GM12878 (cell line): ENCODE measurements at regions not wholly inside any gene's neighbourhood (a gene's known extent, or its start where the extent isn't known, plus 50 kb on each side); places are given as distances from the start of the nearest gene placed in this dataset.

Experiments used
- ATAC-seq: fragments of 200-7000 bp; cut with Tn5 transposase; 3 replicates; pipeline ENCODE4 v1.9.1; 2020; ENCODE audit warnings: mild to moderate bottlenecking, moderate library complexity
- BruUV-seq: library from RNA; stranded (reverse); fragments of 400-500 nt; replicated peaks from 2 replicates; lab custom pipeline; 2021; lab: Mats Ljungman, UMichigan
- CTCF ChIA-PET: fragments of 300-600 bp; sonication (Branson Sonifier 250); formaldehyde crosslinking; extraction: SDS; loops from one replicate; lab custom pipeline; 2021; ENCODE audit warnings: inconsistent platforms; lab: Yijun Ruan, JAX
- POLR2A ChIA-PET: fragments of 350-600 bp; formaldehyde crosslinking; extraction: SDS; loops from one replicate; lab custom pipeline; 2021; ENCODE audit warnings: inconsistent platforms; lab: Charles Lee
- RAD21 ChIA-PET: fragments of 300-600 bp; sonication (Branson Sonifier 250); formaldehyde crosslinking; loops from one replicate; lab custom pipeline; 2023; ENCODE audit warnings: antibody characterized with exemption; ENCODE audit not compliant: unreplicated experiment; lab: Charles Lee
- SMC1A ChIA-PET: fragments of 300-600 bp; sonication (Branson Sonifier 250); formaldehyde crosslinking; loops from one replicate; lab custom pipeline; 2023; ENCODE audit not compliant: unreplicated experiment, uncharacterized antibody; lab: Charles Lee
- DNase-seq: peaks from one replicate; pipeline ENCODE4 v3.0.0-alpha.2; 2011; ENCODE audit warnings: low read depth, low spot score
- FAIRE-seq: peaks from 3 replicates; lab custom pipeline; 2011; peaks lifted over from hg19 to GRCh38; lab: Jason Lieb, UNC
- H2AFZ ChIP-seq: 2 replicates; pipeline ENCODE4 v1.6.0; 2011; ENCODE audit warnings: low read depth, low read length, control low read depth; ENCODE audit not compliant: control insufficient read depth
- H3K27ac ChIP-seq: 2 replicates; pipeline ENCODE4 v1.5.1; 2011; ENCODE audit warnings: control low read depth; ENCODE audit not compliant: control insufficient read depth, insufficient read depth
- H3K27me3 ChIP-seq, 2 experiments: replicated peaks in 1 of 2; 2 replicates each; pipeline versions ENCODE4 v1.6.0 to v1.6.1; 2011; ENCODE audit warnings: low read length in 1 of 2; ENCODE audit not compliant: control insufficient read depth in 2 of 2, insufficient read depth in 2 of 2
- H3K36me3 ChIP-seq, 2 experiments: 2 replicates each; pipeline ENCODE4 v1.5.1; 2011; ENCODE audit warnings: low read length in 1 of 2; ENCODE audit not compliant: control insufficient read depth in 2 of 2, insufficient read depth in 2 of 2
- H3K4me1 ChIP-seq: 2 replicates; pipeline ENCODE4 v1.6.1; 2011; ENCODE audit warnings: mild to moderate bottlenecking, low read length, moderate library complexity, mixed read lengths; ENCODE audit not compliant: control insufficient read depth, insufficient read depth
- H3K4me2 ChIP-seq: 2 replicates; pipeline ENCODE4 v1.6.0; 2011; ENCODE audit warnings: control low read depth; ENCODE audit not compliant: control insufficient read depth, insufficient read depth
- H3K4me3 ChIP-seq: fragments of 200-600 bp; sonication (generic); 2 replicates; pipeline ENCODE4 v1.5.1; 2016
- H3K79me2 ChIP-seq: 2 replicates; pipeline ENCODE4 v1.6.0; 2011; ENCODE audit warnings: low read length; ENCODE audit not compliant: control insufficient read depth, insufficient read depth
- H3K9ac ChIP-seq: 2 replicates; pipeline ENCODE4 v1.8.0; 2011; ENCODE audit warnings: low read length, control low read depth, mixed read lengths; ENCODE audit not compliant: control insufficient read depth, insufficient read depth
- H3K9me3 ChIP-seq: replicated peaks from 3 replicates; pipeline ENCODE4 v1.5.1; 2011; ENCODE audit warnings: mild to moderate bottlenecking, low read length; ENCODE audit not compliant: control insufficient read depth, insufficient read depth
- H4K20me1 ChIP-seq: 2 replicates; pipeline ENCODE4 v1.6.0; 2011; ENCODE audit not compliant: control insufficient read depth, insufficient read depth
- ATF2 ChIP-seq: IDR thresholded peaks from 2 replicates; pipeline ENCODE4 v1.6.1; 2012; ENCODE audit warnings: low read length, inconsistent platforms
- BHLHE40 ChIP-seq, 2 experiments: fragments of 450-650 bp in 1 of 2; IDR thresholded peaks; 2 replicates each; pipeline ENCODE4 v1.6.1; 2011 to 2017; ENCODE audit warnings: low read depth in 2 of 2, borderline replicate concordance in 1 of 2, improper control_type of control experiment in 1 of 2, low read length in 1 of 2, mild to moderate bottlenecking in 1 of 2
- CHD4 ChIP-seq: fragments of 200-600 bp; sonication (generic); IDR thresholded peaks from 2 replicates; pipeline ENCODE4 v1.6.1; 2016; ENCODE audit warnings: mild to moderate bottlenecking
- CUX1 ChIP-seq: IDR thresholded peaks from 2 replicates; pipeline ENCODE4 v1.6.1; 2012; ENCODE audit warnings: improper control_type of control experiment, low read depth, low read length; ENCODE audit not compliant: insufficient replicate concordance
- IRF4 ChIP-seq: IDR thresholded peaks from 2 replicates; pipeline ENCODE4 v1.6.1; 2011; ENCODE audit warnings: low read depth, low read length
- NFXL1 ChIP-seq: fragments of 450-650 bp; IDR thresholded peaks from 2 replicates; pipeline ENCODE4 v1.6.1; 2017; ENCODE audit warnings: antibody characterized with exemption, mild to moderate bottlenecking, borderline replicate concordance
- PAX5 ChIP-seq: IDR thresholded peaks from 2 replicates; pipeline ENCODE4 v1.6.1; 2011; ENCODE audit warnings: low read depth, low read length, borderline replicate concordance
- RAD51 ChIP-seq: fragments of 450-650 bp; IDR thresholded peaks from 2 replicates; pipeline ENCODE4 v1.6.1; 2016; ENCODE audit warnings: moderate library complexity, mild to moderate bottlenecking, inconsistent platforms
- RBBP5 ChIP-seq: fragments of 200-600 bp; sonication (generic); conservative IDR thresholded peaks from 2 replicates; pipeline ENCODE4 v1.6.1; 2016
- YBX1 ChIP-seq: fragments of 450-650 bp; IDR thresholded peaks from 2 replicates; pipeline ENCODE4 v1.6.1; 2016; ENCODE audit warnings: antibody characterized with exemption
- WGBS: methylation state at CpG from one replicate; pipeline ENCODE4 v1.1.6; 2016; ENCODE audit warnings: low lambda C conversion rate; ENCODE audit not compliant: insufficient replicate concordance, insufficient coverage; ENCODE audit errors: missing lambda C conversion rate; 5-methylcytosine and 5-hydroxymethylcytosine counted together
- in situ Hi-C: fragments of 300-500 bp; cut with MboI; formaldehyde crosslinking; loops from 9 replicates; pipeline ENCODE4 v1.14.3; 2018; ENCODE audit warnings: mixed read lengths
- intact Hi-C: fragments of 100-400 bp; cut with micrococcal nuclease; formaldehyde crosslinking; loops from one replicate; pipeline ENCODE4 v1.14.2; 2022; ENCODE audit not compliant: unreplicated experiment
- TF ChIP-seq, protein P1 (sequence below): IDR thresholded peaks from 2 replicates; pipeline ENCODE4 v1.6.1; 2012; ENCODE audit warnings: low read depth, low read length, improper control_type of control experiment
- TF ChIP-seq, protein P2 (sequence below): IDR thresholded peaks from 2 replicates; pipeline ENCODE4 v1.6.1; 2011; ENCODE audit warnings: borderline replicate concordance, low read depth, mild to moderate bottlenecking, moderate library complexity, mixed read lengths, low read length; ENCODE audit not compliant: insufficient read depth; ENCODE audit errors: extremely low read length

DNA sequence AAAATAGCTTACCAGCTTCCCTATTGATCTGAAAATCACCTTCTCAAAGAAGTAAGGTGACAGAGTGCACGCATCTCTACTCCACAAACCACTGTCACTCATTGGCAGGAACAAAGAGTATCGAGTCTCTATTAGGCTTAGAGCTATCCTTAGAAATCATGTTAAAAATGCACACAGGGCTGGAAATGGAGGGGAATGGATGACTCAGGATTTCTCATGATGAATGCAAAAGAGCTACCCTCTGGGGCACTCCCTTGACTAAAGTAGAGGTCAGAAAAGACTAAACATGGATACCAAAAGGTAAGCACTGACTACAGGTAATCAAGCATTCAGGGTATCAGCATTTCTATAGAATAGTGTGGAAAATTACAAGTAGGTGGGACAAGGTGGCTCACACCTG, 96.1 kb upstream of the ANO4 start:
- ChIA-PET SMC1A (no interaction called here), RAD21 (no interaction called here), POLR2A (no interaction called here), CTCF (interaction anchor here (1.2 kb wide), 1 partner anchor 27 kb away, joined by 3 read pairs; no protein-coding TSS in a partner anchor)
- Histone ChIP-seq H3K4me2 (no peak overlapping the region; the same call in 1 of the 2 replicates), H4K20me1 (no peaks in the 10 kb centered on the region), H3K4me1 (peaks cover 4% of the 10 kb centered on the region; the same call in 1 of the 2 replicates), H3K36me3 (no peaks in the 10 kb centered on the region), H3K9me3 (no peaks in the 10 kb centered on the region), H3K9ac (no peak overlapping the region), H3K27me3 (no peaks in the 10 kb centered on the region; a peak in 1 of 4 replicates), H3K4me3 (no peak overlapping the region), H3K79me2 (no peaks in the 10 kb centered on the region), H3K27ac (no peak overlapping the region)
- ATAC-seq (no peak), FAIRE-seq (no peak)
- intact Hi-C loops = no loop called here
- WGBS = 0% methylated on average over 2 of the region's 2 CpGs
- in situ Hi-C loops = no loop called here
- BruUV-seq = no TSS peak
- TF ChIP-seq NFXL1 = no peak
- TF ChIP-seq PAX5 = no peak
- TF ChIP-seq, protein P1, sequence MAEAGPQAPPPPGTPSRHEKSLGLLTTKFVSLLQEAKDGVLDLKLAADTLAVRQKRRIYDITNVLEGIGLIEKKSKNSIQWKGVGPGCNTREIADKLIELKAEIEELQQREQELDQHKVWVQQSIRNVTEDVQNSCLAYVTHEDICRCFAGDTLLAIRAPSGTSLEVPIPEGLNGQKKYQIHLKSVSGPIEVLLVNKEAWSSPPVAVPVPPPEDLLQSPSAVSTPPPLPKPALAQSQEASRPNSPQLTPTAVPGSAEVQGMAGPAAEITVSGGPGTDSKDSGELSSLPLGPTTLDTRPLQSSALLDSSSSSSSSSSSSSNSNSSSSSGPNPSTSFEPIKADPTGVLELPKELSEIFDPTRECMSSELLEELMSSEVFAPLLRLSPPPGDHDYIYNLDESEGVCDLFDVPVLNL = no peak
- no peak for TF ChIP-seq CHD4
- no peak for TF ChIP-seq ATF2
- TF ChIP-seq, protein P2, sequence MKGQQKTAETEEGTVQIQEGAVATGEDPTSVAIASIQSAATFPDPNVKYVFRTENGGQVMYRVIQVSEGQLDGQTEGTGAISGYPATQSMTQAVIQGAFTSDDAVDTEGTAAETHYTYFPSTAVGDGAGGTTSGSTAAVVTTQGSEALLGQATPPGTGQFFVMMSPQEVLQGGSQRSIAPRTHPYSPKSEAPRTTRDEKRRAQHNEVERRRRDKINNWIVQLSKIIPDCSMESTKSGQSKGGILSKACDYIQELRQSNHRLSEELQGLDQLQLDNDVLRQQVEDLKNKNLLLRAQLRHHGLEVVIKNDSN = no peak
- TF ChIP-seq CUX1 = no peak
- TF ChIP-seq IRF4 = no peak
- no peak for TF ChIP-seq RBBP5
- no peak for TF ChIP-seq BHLHE40 (IDR thresholded peaks at IDR 0.05; ENCODE audit: borderline replicate concordance in 1 of 2, low read depth in 2 of 2, low read length in 1 of 2)
- TF ChIP-seq RAD51 = no peak
- no peak for TF ChIP-seq YBX1
- TF ChIP-seq, all 136 proteins: peak for 0
- no peak overlapping the region for H2AFZ ChIP-seq
- DNase-seq = no peak
